Muscle layer of duodenum (tissue), 2 donors: ENCODE measurements at regions not wholly inside any gene's neighbourhood (a gene's known extent, or its start where the extent isn't known, plus 50 kb on each side); places are given as distances from the start of the nearest gene placed in this dataset.
"Not testable (repeated sequence)": the region's sequence is repeated elsewhere in the genome, so short reads cannot be mapped to it uniquely, and the experiment has no call there.

Experiments
- H3K27ac ChIP-seq: one replicate; pipeline ENCODE4 v1.7.0; 2013; ENCODE audit warnings: mild to moderate bottlenecking, low read length
- H3K27me3 ChIP-seq: one replicate; pipeline ENCODE4 v1.7.0; 2013; ENCODE audit warnings: low read depth, mild to moderate bottlenecking, control low read depth, low read length
- H3K36me3 ChIP-seq, 2 donors: one replicate each; pipeline ENCODE4 v1.7.0; 2013; ENCODE audit warnings: low read length in 2 of 2, control low read depth in 1 of 2, mild to moderate bottlenecking in 1 of 2; ENCODE audit not compliant: insufficient read depth in 2 of 2, control insufficient read depth in 1 of 2
- H3K4me1 ChIP-seq, 2 donors: one replicate each; pipeline ENCODE4 v1.7.0; 2013; ENCODE audit warnings: low read length in 2 of 2, mild to moderate bottlenecking in 2 of 2, control low read depth in 1 of 2, moderate library complexity in 1 of 2; ENCODE audit not compliant: insufficient read depth in 2 of 2, control insufficient read depth in 1 of 2
- H3K4me3 ChIP-seq, 2 donors: one replicate each; pipeline ENCODE4 v1.7.0; 2013; ENCODE audit warnings: low read length in 2 of 2, low read depth in 1 of 2, mild to moderate bottlenecking in 1 of 2
- H3K9me3 ChIP-seq, 2 donors: one replicate each; pipeline ENCODE4 v1.7.0; 2013; ENCODE audit warnings: low read length in 2 of 2, control low read depth in 1 of 2, mild to moderate bottlenecking in 1 of 2; ENCODE audit not compliant: control insufficient read depth in 1 of 2
- donor health status: healthy.

GRCh38 chr9:90523958-90524357, 118.7 kb downstream of the DIRAS2 start:
- Histone ChIP-seq H3K27me3 (no peaks in the 10 kb centered on the region), H3K4me3 (no peak overlapping the region), H3K9me3 (peaks cover 0 to 3% of the 10 kb centered on the region in 2 donors), H3K27ac (no peak overlapping the region), H3K4me1 (no peaks in the 10 kb centered on the region), H3K36me3 (no peaks in the 10 kb centered on the region)

GRCh38 chr9:90526386-90526785, 116.2 kb downstream of the DIRAS2 start:
- Histone ChIP-seq H3K27ac (no peak overlapping the region), H3K4me1 (no peaks in the 10 kb centered on the region), H3K4me3 (no peak overlapping the region), H3K36me3 (no peaks in the 10 kb centered on the region), H3K27me3 (no peaks in the 10 kb centered on the region), H3K9me3 (peaks cover 0 to 3% of the 10 kb centered on the region in 2 donors)

- not testable (repeated sequence) for H3K36me3 ChIP-seq, H3K9me3 ChIP-seq, H3K4me3 ChIP-seq, H3K27ac ChIP-seq, H3K4me1 ChIP-seq, H3K27me3 ChIP-seq
Observed at GRCh38 chr9:90536094-90536493, 106.5 kb downstream of the DIRAS2 start.

GRCh38 chr9:90538566-90538965, 104.1 kb downstream of the DIRAS2 start:
- H3K27me3 ChIP-seq, result no peaks in the 10 kb centered on the region
- no peaks in the 10 kb centered on the region for H3K9me3 ChIP-seq
- no peaks in the 10 kb centered on the region for H3K36me3 ChIP-seq
- no peak overlapping the region for H3K27ac ChIP-seq
- no peaks in the 10 kb centered on the region for H3K4me1 ChIP-seq
- H3K4me3 ChIP-seq, result no peak overlapping the region

- H3K36me3 ChIP-seq, result no peaks in the 10 kb centered on the region
- H3K4me3 ChIP-seq, result no peak overlapping the region
- no peaks in the 10 kb centered on the region for H3K27me3 ChIP-seq
- no peak overlapping the region for H3K27ac ChIP-seq
- no peaks in the 10 kb centered on the region for H3K9me3 ChIP-seq
- H3K4me1 ChIP-seq, result no peaks in the 10 kb centered on the region
Observed at GRCh38 chr9:90539286-90539685, 103.3 kb downstream of the DIRAS2 start.

- H3K27ac ChIP-seq, result no peak overlapping the region
- no peaks in the 10 kb centered on the region for H3K4me1 ChIP-seq
- no peaks in the 10 kb centered on the region for H3K9me3 ChIP-seq
Observed at GRCh38 chr9:90540734-90541133, 101.9 kb downstream of the DIRAS2 start.

GRCh38 chr9:90544488-90544887, 98.1 kb downstream of the DIRAS2 start:
- no peaks in the 10 kb centered on the region for H3K36me3 ChIP-seq
- no peaks in the 10 kb centered on the region for H3K4me1 ChIP-seq
- H3K4me3 ChIP-seq, result no peak overlapping the region
- H3K27me3 ChIP-seq, result no peaks in the 10 kb centered on the region
- H3K27ac ChIP-seq, result no peak overlapping the region
- peaks cover 4 to 8% of the 10 kb centered on the region in 2 donors for H3K9me3 ChIP-seq

More at GRCh38 chr9:90540734-90541133, 101.9 kb downstream of the DIRAS2 start:
- Histone ChIP-seq H3K4me3 (no peak overlapping the region), H3K27me3 (no peaks in the 10 kb centered on the region), H3K36me3 (no peaks in the 10 kb centered on the region)

- Histone ChIP-seq H3K4me3 (no peak overlapping the region), H3K4me1 (no peaks in the 10 kb centered on the region), H3K27ac (no peak overlapping the region)
Observed at GRCh38 chr9:90546200-90546599, 96.4 kb downstream of the DIRAS2 start.

GRCh38 chr9:90547896-90548295, 94.7 kb downstream of the DIRAS2 start:
- Histone ChIP-seq H3K27me3 (no peaks in the 10 kb centered on the region), H3K27ac (no peak overlapping the region), H3K4me1 (no peaks in the 10 kb centered on the region), H3K36me3 (no peaks in the 10 kb centered on the region), H3K4me3 (no peak overlapping the region), H3K9me3 (peaks cover 4 to 8% of the 10 kb centered on the region in 2 donors)

More at GRCh38 chr9:90546200-90546599, 96.4 kb downstream of the DIRAS2 start:
- H3K36me3 ChIP-seq, result no peaks in the 10 kb centered on the region
- no peaks in the 10 kb centered on the region for H3K27me3 ChIP-seq
- H3K9me3 ChIP-seq, result peaks cover 4 to 8% of the 10 kb centered on the region in 2 donors

- H3K36me3 ChIP-seq, result no peaks in the 10 kb centered on the region
- H3K9me3 ChIP-seq, result peaks cover 4 to 8% of the 10 kb centered on the region in 2 donors
- H3K27me3 ChIP-seq, result no peaks in the 10 kb centered on the region
- H3K4me1 ChIP-seq, result no peaks in the 10 kb centered on the region
- H3K4me3 ChIP-seq, result no peak overlapping the region
- no peak overlapping the region for H3K27ac ChIP-seq
Observed at GRCh38 chr9:90552317-90552716, 90.3 kb downstream of the DIRAS2 start.

- Histone ChIP-seq H3K9me3 (no peaks in the 10 kb centered on the region), H3K4me1 (no peaks in the 10 kb centered on the region), H3K36me3 (no peaks in the 10 kb centered on the region), H3K27ac (no peak overlapping the region), H3K27me3 (no peaks in the 10 kb centered on the region), H3K4me3 (no peak overlapping the region)
Observed at GRCh38 chr9:90555351-90556057, 87.1 kb downstream of the DIRAS2 start.
